Retina (tissue), 1 donor: ENCODE measurements at regions not wholly inside any gene's neighbourhood (a gene's known extent, or its start where the extent isn't known, plus 50 kb on each side); places are given as distances from the start of the nearest gene placed in this dataset.

Source experiments
- DNase-seq: peaks from one replicate; pipeline ENCODE4 v3.0.0-alpha.2; 2016

DNA sequence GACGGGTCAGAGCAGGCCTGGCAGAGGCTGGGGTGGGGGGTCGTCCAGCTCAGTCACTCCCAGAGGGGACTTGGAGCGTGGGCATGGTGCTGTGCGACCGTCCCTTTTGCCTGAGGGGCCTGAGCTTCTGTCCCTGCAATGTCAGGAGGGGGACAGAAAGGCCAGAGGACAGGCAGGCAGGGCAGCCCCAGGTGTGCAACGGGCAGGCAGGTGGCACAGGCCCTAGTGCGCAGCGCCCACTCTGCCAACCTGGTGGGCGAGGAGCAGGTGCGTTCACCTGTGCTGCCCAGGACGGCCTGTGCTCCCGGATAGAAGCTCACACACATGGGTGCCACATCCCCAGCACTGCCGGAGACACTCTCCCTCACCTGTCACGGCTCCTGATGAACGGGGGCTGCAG is 78.7 kb upstream of the SLCO4A1 start:
- DNase-seq: no peak

DNA sequence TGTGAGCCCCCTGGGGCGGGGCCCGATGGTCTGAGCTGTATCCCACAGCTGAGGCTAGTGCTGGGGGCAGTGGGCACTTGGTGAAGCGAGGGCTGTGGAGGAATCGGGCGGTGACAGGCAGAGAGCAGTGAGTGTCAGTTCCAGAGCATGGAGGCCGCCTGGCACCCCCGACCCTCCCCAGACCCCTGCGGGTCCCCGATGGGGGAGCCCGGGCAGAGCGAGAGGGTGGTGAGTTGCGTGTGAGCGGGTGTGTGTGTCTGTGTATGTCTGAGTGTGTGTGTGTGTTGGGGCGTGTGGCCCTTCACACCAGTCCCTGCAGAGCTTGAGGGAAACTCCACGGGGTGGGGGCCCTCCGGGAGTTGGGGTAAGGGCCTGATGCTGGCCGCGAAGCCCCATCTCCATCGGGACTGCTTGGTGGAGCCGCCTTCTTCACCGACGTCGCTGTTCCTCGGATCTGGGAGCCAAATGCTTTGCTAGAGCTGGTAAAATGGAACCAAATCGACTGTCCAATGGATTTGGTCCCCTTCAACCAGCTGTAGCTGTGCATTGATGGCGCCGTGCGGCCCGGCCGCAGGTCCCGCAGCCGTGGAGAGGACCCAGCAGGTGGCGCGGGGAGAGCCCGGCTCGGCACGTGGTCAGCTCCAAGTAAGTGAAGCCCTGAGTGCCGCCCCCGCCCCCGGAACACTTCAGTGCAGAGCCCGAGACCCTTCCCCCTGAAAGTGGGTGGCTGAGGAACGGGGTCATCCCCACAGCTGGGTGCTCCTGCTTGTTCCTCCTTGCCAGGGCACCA is 77.7 kb upstream of the SLCO4A1 start:
- DNase-seq: no peak

DNA sequence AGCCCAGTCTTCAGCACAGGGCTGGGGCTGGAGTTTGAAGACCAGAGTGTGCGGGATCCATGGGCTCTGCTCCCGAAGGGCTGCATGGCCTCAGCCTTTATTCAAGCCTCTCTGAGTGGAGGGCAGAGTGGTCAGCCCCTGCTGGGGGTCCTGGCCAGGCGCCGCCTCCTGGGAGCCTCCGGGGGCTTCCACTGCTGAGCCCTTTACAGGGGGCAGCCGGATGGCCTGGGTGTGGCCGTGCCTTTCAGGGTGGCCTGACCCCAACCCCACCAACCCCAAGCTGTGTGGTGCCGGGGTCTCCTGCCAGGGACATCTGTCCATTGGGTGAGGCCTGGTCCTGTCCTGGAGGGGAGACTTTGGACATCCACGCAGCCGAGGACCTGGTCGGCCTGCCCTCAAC is 76.0 kb upstream of the SLCO4A1 start:
- DNase-seq: no peak

DNA sequence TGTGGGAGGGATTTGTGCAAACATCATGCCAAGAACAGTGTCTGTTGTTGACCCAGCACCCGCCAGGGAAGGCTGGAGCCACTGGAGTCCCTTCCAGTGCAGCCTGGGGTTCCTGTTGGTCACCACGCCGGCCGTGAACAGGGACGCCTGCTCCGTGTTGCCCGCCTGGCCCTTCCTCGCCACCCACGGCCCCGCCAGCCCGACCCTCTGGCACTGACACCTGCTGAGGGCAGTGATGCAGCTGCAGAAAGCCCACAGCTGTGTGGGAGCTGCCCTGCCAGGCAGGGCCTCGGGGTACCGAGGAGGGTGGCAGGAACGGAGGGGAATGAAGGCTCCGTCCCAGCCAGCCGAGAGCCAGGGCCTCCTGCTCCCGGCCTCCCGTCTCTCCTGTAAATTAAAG is 75.5 kb upstream of the SLCO4A1 start:
- DNase-seq: no peak

DNA sequence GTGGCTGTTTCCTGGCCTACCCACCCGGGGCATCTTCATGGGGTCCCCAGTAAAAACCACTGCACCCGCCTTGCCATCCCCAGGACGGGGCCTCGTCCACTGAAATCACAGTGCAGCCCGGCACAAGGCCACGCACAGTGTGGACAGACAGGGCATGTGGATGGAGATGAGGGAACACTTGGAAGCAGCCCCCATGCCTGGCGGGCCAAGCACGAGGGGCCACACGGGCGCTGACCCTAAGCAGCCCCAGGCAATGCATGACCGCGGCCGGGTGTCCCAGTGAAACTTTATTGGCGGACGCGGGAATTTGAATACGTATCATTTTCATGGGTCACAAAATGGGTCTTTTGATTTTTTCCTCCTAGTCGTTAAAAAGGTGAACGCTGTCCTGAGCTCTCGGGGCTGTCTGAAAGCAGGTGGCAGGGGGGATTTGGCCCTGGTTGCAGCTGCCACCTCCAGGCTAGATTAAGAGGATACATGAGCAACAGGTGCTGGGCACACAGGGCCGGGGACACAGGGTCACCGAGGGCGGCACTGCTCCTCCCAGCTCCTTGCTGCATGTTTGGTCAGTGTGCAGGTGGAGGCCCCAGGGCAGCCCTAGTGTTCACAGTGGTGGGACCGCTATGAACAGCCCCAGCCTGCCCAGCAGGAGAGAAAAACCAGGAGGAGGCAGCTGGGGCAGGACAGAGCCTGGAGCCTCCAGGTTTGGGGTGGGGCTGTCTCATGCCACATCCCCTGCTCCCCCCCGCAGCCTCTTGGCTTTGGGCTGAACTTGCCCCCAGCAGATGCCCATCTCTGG is 74.9 kb upstream of the SLCO4A1 start:
- no peak for DNase-seq

DNA sequence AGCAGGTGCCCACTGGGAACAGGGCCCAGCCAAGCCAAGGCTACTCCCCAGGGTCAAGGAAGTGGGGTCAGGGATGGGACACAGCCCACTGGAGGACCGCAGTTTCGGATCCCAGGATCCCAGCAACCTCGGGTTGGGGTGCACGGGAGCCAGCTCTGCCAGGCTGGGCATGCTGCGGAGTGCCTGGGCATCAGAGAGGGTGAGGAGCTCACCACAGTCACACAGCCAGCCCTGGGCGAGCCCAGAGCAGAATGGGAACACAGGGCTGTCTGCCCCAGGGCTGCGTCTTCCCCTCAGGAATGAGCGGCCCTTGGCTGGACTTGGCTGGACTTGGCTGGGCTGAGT is 74.3 kb upstream of the SLCO4A1 start:
- DNase-seq: no peak

DNA sequence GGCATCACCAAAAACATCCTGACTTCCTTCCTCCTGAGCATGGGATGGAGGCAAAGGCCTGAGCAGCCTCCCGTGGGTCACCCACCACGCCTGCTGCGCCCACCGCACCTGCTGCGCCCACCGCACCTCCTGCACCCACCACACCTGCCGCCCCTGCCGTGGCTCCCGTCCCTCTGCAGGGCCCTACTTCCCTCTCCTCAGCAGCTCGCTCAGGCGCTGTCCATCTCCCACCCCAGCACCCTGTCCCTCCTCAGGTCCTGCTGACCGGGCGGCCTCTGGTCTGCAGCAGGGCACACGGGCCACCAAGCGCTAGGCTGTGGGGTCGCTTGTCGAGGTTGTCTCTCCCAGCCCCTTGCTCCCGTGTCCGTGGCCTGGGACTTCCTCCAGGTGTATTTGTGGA is 72.7 kb upstream of the SLCO4A1 start:
- DNase-seq: no peak

DNA sequence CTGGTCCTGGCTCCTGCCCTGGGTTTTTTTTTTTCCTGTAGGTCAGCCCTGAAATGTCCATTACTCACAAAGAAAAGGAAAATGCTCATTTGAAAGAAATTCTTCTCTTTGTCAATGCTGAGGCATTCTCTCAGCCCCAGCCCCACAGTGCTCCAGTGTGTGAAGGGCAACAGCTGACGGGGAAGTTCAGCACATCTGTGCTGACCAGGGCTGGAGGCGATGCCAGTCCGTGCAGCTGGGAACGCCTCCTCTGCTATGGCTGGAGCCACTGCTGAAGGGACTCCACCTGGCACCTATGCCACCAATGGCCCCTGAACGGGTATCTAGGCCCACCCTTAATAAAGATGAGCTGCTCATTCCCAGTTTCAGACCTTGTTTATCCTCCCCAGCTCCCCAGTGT is 71.9 kb upstream of the SLCO4A1 start:
- DNase-seq: no peak

DNA sequence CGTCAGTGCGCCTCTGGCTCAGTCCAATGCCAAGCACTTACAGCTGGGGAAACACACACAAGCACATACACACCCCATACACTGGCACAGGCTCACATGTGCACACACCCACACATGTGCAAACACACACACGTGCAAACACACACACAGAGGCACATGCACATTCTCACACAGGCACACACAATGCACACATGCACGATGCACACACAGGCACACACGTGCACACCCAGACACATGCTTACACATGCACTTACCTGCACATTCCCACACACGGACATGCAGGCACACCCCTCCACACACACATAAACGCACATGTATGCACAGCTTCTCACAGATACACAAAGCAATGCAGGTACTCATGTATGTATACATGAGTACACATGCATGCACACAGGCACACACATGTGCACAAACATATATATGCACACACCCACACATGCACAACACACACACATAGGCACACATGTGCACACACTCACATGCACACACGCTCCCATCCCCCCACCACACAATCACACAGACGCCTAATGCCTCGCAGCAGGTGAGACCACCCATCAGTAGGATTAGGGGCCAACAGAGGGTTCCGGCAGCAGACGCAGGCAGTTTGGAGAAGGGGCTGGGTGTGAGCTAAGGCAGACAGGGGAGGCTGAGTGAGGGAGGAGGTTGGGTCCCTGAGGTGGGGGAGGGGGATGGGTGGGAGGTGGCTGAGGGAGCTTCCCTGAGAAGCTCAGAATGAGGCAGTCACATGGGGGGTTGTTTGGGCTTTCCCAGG is 71.2 kb upstream of the SLCO4A1 start:
- no peak for DNase-seq

DNA sequence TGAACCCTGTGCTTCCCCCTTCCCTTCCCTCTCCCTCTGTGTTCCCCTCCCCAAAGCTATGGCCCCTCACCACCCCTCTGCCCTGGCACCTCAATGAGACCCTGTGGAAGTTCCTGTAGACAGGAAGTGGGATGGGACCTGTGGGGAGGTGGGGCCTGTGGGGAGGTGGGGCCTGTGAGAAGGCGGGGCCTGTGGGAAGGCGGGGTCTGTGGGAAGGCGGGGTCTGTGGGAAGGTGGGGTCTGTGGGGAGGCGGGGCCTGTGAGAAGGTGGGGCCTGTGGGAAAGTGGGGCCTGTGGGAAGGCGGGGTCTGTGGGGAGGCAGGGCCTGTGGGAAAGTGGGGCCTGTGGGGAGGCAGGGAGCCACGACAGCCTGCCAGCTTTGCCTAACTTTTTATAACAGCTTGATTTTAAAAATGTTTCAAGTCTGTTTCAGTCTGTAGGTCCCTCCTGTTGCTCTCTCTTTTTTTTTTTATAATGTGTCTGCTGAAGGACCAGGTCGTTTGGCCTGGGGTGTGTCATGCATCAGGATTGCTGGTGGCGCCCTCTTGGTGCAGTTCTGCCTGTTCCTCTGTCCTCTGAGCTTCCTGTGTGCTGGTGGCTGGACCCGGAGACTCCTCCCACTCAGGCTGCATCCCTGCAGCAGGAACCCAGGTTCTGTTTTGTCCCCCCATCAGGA is 70.5 kb upstream of the SLCO4A1 start:
- no peak for DNase-seq

DNA sequence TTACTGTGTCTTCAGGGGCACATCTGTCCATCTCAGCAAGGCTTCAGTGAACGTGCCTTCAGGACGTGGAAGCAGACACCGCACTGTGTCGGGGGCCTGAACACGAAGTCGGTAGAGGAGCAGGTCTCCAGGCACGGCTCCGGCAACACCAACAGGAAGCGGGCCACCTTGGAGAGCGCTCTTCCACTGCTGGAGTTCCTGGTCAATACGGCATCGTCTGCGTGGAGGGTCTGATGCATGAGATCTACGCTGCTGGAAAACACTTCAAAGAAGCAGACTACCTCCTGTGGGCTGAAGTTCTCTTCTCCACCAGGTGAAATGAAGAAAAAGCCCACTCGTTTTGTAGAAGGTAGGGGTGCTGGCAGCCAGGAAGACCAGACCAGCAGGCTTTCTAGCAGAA is 69.3 kb upstream of the SLCO4A1 start:
- no peak for DNase-seq

DNA sequence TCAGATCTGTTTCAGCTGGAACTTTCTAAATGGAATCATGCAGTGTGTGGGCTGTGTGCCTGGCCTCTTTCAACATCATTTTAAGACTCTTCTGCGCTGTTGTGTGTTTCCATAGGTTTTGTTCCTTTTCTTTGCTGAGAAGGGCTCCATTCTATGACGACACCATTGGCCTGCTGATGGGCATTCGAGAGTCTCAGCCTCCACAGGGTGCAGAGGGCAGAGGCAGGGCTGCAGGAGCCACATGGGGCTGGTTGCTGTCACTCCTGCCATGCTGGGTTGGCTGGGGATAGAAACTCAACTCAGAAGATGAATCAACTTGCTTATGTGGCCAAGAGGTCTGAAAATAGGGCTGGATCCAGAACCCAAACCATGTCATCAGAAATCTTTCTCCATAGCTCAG is 68.5 kb upstream of the SLCO4A1 start:
- no peak for DNase-seq

DNA sequence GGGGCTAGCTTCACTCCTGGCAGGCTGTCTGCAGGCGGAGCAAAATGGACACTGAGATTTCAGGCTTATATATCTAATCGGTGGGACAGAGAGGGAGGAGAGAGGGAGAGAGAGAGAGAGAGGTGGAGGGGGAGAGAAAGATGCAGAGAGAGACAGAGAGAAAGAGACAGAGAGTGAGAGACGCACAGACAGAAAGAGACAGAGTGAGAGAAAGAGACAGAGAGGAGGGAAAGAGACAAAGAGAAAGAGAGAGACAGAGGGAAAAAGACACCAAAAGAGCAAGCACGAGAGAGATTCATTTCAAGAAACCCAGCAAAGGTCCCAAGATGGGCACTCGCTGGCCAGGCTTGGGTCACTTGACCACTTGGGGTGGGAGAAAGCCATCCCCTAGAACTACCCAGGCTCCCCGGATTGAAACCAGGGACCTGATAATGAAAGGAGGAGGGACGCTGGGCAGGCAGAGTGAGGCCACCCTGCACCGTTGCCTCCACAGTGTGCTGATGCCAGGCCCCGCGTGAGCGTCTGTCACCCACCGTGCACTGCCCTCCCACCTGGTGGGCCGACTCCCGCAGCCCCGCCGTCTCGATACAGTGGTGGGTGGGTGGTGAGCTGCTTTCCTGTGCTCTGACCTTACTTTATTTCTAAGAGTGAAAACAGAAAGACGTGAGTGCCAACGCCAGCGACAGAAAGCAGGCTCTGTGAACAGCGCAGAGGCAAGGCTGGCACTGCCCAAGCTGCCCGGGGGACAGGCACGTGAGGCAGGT is 67.9 kb upstream of the SLCO4A1 start:
- DNase-seq: no peak

DNA sequence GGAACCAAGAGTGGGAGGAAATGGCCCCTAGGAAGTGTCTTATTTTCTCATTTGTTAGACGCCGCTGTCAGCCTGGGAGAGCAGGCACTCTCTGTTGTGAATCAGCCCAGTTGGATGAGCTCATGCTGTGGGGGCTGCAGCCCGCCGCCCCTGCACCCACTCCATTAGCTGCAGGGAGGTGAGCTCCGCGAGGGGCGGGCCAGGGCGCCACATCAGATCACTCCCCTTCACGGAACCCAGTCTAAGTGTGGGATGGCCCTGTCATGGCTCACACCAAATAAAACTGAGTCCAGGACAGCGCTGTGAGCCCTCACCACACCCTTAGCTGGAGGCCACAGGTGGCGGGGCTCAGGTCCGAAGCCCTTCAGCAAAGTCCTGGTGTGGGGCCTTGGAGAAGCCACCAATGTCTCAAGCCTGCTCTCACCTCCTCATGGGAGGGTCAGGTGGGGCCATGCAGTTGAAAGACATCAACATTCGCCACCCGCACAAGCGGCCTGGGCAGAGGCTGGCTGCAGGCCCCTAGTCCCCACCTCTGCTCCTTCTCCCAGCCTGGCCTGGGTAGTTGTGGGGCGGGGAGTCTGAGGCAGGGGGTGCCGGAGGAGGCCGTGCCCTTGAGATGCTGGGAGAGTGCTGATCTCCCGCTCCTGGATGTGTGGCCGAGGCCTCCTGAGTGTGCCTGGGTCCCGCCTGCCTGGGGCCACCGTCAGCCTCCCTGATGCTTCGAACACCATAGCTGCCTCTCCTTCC is 66.2 kb upstream of the SLCO4A1 start:
- DNase-seq: no peak

DNA sequence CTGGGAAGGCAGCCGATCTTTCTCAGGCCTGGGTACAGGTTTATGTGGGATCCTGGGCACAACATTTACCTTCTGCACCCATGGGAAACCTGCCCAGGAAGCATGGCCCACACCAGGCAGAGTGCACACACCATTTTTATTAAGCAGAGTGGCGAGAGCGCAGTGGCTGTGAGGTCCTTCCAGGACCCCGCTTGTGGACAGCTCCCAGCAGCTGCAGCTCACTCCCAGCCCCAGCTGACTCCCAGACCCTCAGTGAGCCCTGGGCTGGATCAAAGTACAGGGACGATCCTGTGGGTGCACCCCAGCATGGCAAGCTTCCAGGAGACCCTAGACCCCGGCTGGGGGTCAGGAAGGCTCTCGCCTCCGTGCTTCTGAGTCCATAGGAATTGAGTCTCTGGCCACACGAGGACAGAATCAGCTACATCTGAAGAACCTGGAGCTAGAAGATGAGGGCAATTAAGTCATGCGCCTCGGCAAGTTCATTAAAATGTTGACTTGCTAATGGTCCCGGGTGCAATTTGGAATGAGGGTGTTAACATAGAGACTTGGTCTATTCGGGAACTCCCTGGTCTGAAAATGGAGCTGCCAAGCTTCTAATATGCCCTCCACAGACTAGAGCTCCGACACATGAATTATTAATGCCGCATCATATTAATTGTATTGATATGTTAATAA is 65.4 kb upstream of the SLCO4A1 start:
- DNase-seq: peak; percentile 65

DNA sequence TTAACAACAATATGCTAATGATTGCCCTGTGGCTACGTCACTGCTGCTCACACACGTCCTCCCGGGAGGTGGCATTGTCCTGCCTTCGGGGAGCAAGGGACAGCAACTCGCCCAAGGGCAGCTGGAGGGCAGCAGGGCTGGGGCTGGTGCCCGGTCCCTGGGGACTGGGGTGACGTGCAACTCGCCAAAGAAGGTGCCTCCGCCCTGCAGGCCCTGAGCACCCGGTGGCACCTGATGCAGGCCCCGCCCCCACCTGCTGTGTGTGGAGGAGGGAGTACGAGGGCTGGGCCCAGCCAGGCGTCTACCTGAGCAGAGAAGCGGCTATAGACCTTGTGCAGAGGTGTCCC is 64.8 kb upstream of the SLCO4A1 start:
- DNase-seq: no peak

DNA sequence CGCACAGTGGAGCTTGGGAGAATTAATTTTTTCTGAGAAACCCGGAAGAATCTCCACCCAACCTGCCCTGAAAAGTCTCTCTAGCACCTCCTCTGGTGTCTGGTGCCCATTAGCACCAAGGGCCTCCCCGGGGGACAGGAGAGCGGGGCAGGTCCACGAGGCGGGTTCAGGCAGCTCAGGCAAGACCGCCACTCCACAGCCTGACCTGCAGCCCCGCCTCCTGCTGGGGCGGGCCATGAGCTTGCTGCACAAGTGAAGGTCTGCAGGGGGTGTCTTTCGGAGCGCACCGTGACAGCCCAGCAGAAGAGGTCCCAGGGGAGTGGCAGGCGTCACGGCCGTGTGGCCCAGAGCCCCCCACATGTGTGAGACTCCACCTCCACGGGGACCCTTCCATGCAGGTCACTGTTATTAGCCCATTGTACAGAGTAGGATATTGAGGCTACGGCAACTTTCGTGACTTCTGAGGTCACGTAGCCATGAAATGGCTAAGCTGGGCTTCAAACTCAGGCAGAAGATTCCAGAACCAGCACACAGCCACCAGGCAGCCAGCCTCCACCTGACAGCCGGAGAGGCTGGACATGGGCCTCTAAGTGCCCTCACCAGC is 63.9 kb upstream of the SLCO4A1 start:
- no peak for DNase-seq

DNA sequence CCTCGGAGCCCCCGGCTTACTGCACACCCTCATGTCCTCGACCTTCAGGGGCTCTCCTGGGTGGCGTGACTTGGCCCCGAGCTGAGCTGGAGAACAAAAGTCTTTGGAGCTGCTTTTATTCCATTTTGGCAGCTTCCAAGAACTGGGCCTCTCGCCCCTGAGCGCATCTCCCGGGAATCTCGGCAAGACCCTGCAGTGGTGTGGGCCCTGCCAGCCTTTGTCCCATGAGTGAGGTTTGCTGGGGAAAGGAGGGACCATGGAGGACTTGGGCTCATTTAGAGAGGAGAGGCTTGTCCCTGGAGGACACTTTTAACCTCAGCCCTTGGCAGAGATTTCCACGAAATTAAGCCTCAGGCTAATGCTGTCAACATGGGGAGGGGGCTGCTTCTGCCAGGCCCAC is 62.3 kb upstream of the SLCO4A1 start:
- DNase-seq: no peak

DNA sequence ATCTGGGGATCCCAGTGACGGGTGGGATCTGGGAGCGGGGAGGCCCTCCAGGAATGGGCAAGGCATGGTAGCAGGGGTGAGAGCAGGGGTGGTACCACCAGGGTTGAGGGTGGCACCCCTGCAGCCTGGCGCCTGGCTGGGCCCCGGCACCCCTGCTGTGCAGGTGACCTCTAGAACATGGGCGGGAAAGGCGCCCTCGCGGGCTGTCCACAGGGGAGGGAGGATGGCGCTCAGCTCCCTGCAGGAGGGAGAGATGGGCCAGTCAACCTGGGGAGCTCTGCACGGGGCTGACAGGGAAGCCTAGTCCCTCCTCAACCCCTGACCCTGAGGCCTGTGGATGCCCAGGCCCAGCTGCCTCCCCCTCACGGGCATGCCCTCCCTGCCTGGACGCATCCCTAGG is 61.6 kb upstream of the SLCO4A1 start:
- no peak for DNase-seq

DNA sequence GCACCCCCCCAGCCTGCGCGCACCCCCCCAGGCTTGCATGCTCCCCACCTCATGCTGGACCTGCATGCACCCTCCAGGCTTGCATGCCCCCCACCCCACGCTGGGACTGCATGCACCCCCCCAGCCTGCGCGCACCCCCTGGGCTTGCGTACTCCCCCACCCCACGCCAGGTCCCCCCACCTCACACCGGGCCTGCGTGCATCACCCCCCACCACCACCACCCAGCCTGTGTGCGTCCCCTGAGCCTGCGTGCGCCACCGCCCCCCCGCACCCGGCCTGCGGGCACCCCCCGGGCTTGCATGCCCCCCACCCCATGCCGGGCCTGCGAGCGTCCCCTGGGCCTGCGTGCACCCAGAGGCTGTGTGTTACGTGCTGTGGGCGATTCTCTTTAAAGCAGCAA is 61.0 kb upstream of the SLCO4A1 start:
- no peak for DNase-seq

DNA sequence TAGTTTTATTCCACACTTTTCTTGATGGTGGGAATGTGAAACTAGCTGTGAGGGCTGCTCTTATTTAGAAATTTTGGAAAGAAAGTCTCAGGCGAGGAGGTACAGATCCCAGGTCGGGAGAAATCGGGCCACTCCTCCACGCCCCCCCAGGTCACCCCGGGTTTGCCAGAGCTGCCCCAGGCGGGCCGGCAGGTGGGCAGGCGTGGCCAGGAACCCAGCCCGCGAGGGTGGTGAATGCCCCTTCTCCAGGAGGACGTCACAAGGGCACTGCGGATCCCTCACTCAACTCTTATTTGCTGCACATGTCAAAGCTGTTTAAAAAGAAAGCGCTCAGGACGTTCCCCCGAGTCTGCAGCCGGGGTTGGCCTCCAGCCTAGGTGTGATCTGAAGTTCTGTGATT is 60.5 kb upstream of the SLCO4A1 start:
- no peak for DNase-seq
